Stomach (tissue), 4 donors: ENCODE measurements at regions not wholly inside any gene's neighbourhood (a gene's known extent, or its start where the extent isn't known, plus 50 kb on each side); places are given as distances from the start of the nearest gene placed in this dataset.

ENCODE experiments used
- CTCF ChIP-seq, 7 experiments: fragments of 450-650 bp in 4 of 7; fragments of 200-600 bp in 3 of 7; sonication (generic) in 3 of 7; IDR thresholded peaks; one replicate each; pipeline ENCODE4 v1.5.1; 2016 to 2019; ENCODE audit warnings: antibody characterized with exemption in 7 of 7, control low read depth in 2 of 7, mild to moderate bottlenecking in 1 of 7
- EP300 ChIP-seq: sonication (generic); formaldehyde crosslinking; IDR thresholded peaks from one replicate; pipeline ENCODE4 v1.6.1; 2017; ENCODE audit warnings: antibody characterized with exemption

GRCh38 chr13:27352698-27353097, 71.7 kb upstream of the GTF3A start:
- TF ChIP-seq CTCF (IDR thresholded peaks at IDR 0.05) (no peak), EP300 (no peak)
